Choroid plexus epithelial cell (primary cell): ENCODE measurements at regions not wholly inside any gene's neighbourhood (a gene's known extent, or its start where the extent isn't known, plus 50 kb on each side); places are given as distances from the start of the nearest gene placed in this dataset.

Experiments
- DNase-seq: peaks from one replicate; pipeline ENCODE4 v3.0.0-alpha.2; 2010; ENCODE audit warnings: low read depth
- H3K4me3 ChIP-seq: 2 replicates; pipeline ENCODE4 v1.5.1; 2011; ENCODE audit warnings: low read depth, mild to moderate bottlenecking, control low read depth, low read length, moderate library complexity
- CTCF ChIP-seq: conservative IDR thresholded peaks from 2 replicates; pipeline ENCODE4 v1.5.1; 2011; ENCODE audit warnings: low read depth, mild to moderate bottlenecking, control low read depth, inconsistent platforms, low read length, moderate library complexity

DNA sequence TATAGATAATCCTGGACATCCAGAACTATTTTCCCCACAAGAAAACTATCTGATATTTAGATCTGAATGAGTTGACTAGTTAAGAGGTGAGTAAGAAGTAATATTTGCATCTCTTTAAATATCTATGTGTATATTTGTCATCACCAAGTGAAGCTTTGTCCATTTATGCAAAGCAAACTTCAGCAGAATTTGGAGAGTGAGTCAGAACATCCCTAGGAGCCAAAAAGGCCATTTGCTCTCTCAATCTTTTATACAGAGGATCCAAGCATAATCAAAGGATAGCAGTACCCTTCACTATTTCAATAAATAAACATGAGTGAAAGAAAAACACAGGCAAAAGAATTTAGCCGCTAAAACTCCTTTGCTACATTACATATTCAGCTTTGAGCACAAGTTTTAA lies 454.4 kb downstream of the NR2F1-AS1 start:
- no peak for TF ChIP-seq CTCF
- no peak overlapping the region for H3K4me3 ChIP-seq
- DNase-seq, result peak; percentile 37

DNA sequence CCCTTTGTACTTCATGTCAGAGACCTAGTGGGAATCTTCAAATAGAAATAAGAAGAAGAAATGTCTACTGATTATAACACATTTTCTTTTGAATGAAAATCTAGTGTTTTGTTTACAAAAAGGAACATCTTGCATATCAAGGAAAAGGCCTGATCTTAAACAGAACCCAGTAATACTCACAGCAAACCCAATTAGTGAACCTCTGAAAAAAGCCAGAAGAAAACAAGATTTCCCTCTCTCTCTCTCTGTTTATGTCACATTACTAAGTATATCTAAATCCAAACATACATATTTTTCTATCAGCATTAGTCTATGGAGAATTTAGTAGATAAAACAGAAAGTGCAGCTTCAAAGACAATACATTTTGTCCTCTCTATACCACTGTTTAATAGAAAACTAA lies 457.9 kb downstream of the NR2F1-AS1 start:
- TF ChIP-seq CTCF, result no peak
- no peak for DNase-seq
- H3K4me3 ChIP-seq, result no peak overlapping the region

GRCh38 chr5:93122446-93122845 lies 458.6 kb downstream of the NR2F1-AS1 start:
- TF ChIP-seq CTCF, result no peak
- no peak for DNase-seq
- H3K4me3 ChIP-seq, result no peak overlapping the region

- no peak overlapping the region for H3K4me3 ChIP-seq
- DNase-seq, result no peak
- no peak for TF ChIP-seq CTCF
These were observed 460.2 kb downstream of the NR2F1-AS1 start for GRCh38 chr5:93120771-93121170.

DNA sequence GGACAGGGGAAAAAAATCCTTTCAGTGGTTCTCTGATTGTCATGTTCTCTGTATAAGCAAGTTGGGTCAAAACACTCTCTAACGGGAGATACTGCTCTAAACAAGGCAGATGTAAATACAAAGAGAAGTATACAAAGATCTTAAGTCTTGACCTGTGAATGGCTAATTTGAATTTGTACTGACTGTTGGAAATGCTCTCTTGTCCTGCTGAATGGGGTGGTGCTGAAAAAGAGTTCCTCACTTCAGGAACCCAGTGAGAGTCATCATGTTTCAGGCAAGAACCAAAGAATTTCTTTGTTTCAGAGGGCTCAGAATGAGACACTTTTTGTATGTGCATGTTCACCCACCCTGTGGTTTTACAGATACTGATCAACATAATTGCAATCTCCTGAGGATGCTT lies 461.0 kb downstream of the NR2F1-AS1 start:
- no peak for TF ChIP-seq CTCF
- H3K4me3 ChIP-seq, result no peak overlapping the region
- no peak for DNase-seq

DNA sequence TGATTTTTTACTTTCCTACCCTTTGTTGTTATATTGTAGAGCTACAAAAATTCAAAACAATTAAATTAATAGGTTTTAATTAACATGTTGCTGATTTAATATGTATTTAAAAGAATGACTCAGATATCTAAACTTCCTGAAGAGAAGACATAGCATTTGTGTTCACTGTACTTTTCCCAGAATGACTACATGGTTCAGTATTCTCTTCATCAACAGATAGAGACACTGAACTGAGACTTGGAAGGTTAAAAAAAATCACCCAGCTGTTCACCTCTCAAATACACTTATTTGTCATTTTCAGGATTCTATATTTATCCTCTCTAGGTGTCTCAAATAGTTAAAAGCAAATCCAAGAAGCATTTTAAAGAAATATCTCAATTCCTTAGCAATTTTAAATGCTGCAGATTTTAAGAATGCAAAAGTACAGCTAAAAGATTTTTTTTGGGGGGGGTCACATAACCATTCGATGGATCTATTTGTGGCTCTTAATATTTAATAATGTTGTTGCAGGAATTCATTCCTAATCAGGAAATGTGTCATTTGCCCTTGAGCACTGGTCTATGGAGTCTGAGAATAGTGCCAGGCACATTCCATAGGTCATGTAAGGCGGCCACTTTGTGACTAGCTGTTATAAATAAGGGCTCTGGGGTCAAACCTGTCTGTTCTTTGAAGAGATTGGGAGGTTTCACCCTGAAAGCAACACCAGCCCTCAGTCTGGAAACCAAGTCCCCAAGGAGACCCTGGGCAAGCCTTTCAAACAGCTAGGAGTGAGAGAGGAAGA lies 463.1 kb downstream of the NR2F1-AS1 start:
- DNase-seq, result peak; percentile 48
- TF ChIP-seq CTCF, result no peak
- no peak overlapping the region for H3K4me3 ChIP-seq
